Activated CD4-positive, CD25-positive, alpha-beta regulatory T cell (primary cell): ENCODE measurements at regions not wholly inside any gene's neighbourhood (a gene's known extent, or its start where the extent isn't known, plus 50 kb on each side); places are given as distances from the start of the nearest gene placed in this dataset.

Experiments used
- DNase-seq, 4 experiments: peaks; one replicate each; lab custom pipeline; 2025; lab: John Stamatoyannopoulos, UW

- no peak for DNase-seq
Observed at GRCh38 chr2:146874260-146874658, 970.6 kb upstream of the ACVR2A start.

GRCh38 chr2:146873646-146874259, 971.1 kb upstream of the ACVR2A start:
- DNase-seq, result no peak

- no peak for DNase-seq
Observed at GRCh38 chr2:146873056-146873455, 971.8 kb upstream of the ACVR2A start.

GRCh38 chr2:146870691-146871090, 974.1 kb upstream of the ACVR2A start:
- no peak for DNase-seq

GRCh38 chr2:146869328-146869727, 975.5 kb upstream of the ACVR2A start:
- no peak for DNase-seq

GRCh38 chr2:146868051-146868450, 976.8 kb upstream of the ACVR2A start:
- DNase-seq, result no peak

GRCh38 chr2:146867477-146867986, 977.3 kb upstream of the ACVR2A start:
- DNase-seq, result no peak

- no peak for DNase-seq
Observed at GRCh38 chr2:146853741-146854444, 990.9 kb upstream of the ACVR2A start.

GRCh38 chr2:146852661-146853060, 992.2 kb upstream of the ACVR2A start:
- no peak for DNase-seq

GRCh38 chr2:146850746-146851145, 994.1 kb upstream of the ACVR2A start:
- no peak for DNase-seq

GRCh38 chr2:146847846-146848245, 997.0 kb upstream of the ACVR2A start:
- no peak for DNase-seq

- no peak for DNase-seq
Observed at GRCh38 chr2:146844226-146844990, 1000.4 kb upstream of the ACVR2A start.

- DNase-seq, result no peak
Observed at GRCh38 chr2:146837857-146838256, 1007.0 kb upstream of the ACVR2A start.

- no peak for DNase-seq
Observed at GRCh38 chr2:146826388-146826787, 1018.4 kb upstream of the ACVR2A start.

GRCh38 chr2:146821836-146822316, 1023.0 kb upstream of the ACVR2A start:
- DNase-seq, result no peak

- DNase-seq, result no peak
Observed at GRCh38 chr2:146820672-146821071, 1024.2 kb upstream of the ACVR2A start.

- DNase-seq, result no peak
Observed at GRCh38 chr2:146818122-146818521, 1026.7 kb upstream of the ACVR2A start.

- no peak for DNase-seq
Observed at GRCh38 chr2:146817613-146818012, 1027.2 kb upstream of the ACVR2A start.

GRCh38 chr2:146814971-146815370, 1029.9 kb upstream of the ACVR2A start:
- no peak for DNase-seq

- DNase-seq, result no peak
Observed at GRCh38 chr2:146807568-146808168, 1037.2 kb upstream of the ACVR2A start.

- DNase-seq, result no peak
Observed at GRCh38 chr2:146806364-146807005, 1038.3 kb upstream of the ACVR2A start.

GRCh38 chr2:146804288-146804687, 1040.5 kb upstream of the ACVR2A start:
- DNase-seq, result no peak
